HG03354 (cell line): ENCODE measurements at regions not wholly inside any gene's neighbourhood (a gene's known extent, or its start where the extent isn't known, plus 50 kb on each side); places are given as distances from the start of the nearest gene placed in this dataset.
A peak's percentile ranks its signal among the peaks of the same experiment; 100 is the strongest.

ENCODE experiments used
- ATAC-seq: cut with Tn5 transposase; IDR thresholded peaks from one replicate; pipeline ENCODE4 v1.9.1; 2021; ENCODE audit warnings: mild to moderate bottlenecking; ENCODE audit not compliant: unreplicated experiment, poor library complexity, severe bottlenecking

DNA sequence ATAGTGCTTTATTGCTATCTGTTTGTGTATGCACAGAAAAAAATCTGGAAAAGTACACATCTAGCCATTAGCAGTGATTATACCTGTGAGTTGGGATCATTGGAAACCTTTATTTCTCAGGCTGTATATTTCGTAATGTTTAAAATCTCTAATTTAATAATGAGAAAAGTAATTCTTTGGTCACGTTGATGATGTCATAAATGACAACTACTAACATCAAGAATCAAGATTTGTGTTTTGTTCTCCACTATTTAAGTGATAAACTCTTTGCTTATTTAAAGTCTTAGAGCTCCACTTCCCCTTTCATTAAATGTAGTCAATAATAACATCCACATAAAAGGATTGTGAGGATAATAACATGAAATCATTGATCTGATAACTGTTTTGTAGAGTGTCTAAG is 126.2 kb downstream of the TMA16 start:
- no peak for ATAC-seq

DNA sequence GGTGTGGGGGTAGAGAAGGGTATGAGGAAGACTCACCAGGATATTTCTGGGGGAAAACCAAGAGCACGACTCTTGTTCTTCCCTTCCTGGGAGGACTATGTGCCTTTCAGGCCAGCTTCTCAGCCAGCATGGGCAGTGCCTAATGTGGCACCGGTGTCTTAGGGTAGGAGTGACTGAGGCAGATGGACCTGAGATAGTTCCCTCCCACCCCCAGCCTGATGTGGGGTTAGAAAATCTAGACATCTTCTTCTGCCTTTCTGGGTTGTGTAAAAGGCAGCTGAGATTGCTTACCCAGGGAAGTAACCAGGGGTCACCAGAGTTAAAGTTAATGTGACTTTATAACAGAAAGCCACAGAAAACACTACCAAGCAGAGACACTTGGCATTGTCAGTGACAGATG is 127.3 kb downstream of the TMA16 start:
- no peak for ATAC-seq

DNA sequence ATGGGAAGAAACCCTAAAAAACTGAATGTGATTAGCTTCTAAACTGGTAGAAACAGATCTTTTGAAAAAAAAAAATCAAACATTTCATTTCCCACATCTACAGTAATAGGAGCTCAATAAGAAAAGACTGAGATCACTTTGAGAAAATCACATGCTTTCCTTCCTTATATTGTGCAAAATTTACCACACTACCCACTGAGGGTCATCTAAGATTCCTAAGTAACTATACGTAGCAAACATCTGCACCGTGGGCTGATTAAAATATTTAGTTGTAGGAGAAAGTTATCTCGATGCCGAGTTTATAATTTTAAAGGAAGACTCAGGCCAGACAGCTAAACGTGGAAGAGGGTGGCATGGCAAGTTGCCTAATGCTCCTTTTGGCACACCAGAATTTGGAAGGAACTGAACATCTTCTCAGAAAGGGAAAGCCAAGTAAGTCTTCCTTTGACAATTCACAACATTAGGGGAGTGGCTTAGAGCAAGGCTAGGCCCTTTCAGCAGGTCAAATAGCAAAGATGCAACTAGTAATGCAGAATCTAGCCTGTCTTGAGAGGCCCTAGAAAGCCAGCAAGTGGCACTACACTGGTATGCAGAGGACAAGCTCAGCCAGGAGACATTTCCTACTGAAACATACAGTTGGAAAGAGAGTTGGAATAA is 128.0 kb downstream of the TMA16 start:
- no peak for ATAC-seq

DNA sequence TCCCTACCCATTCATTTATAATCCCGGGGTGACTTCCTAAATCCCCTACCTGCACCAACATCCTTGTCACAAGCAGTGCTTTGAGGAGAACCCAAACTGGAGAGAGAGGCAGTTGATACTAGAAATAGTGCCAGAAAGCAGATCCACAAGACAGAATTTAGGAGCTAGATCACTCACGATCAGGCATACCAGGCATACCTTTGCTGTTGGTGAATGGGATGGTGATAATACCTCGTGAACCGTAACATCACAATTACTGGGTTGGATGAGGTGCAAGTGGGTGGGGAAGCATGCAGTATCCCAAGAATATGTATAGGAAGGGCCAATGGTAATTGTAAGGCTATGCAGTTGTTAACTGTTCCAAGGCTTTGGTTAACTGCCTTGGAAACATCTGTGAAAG is 129.3 kb downstream of the TMA16 start:
- no peak for ATAC-seq

DNA sequence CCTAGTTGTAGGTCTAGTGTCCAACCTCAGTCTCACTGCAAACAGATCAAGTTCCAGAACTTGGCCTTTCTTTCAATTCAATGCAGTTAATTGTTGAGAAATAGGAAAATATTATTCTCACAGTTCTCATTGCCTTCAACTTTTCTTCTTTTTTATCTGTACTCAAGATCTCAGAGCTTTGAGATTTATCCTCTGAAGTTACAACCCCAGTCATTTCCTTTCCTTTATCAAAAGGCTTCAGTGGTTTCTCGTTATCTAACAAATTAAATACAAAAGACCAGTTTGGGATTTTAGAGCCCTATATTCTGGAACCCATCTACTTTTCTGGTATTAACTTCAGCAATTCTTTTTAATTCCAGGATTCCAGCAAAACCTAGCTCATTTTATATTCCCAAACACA is 130.2 kb downstream of the TMA16 start:
- ATAC-seq = no peak

DNA sequence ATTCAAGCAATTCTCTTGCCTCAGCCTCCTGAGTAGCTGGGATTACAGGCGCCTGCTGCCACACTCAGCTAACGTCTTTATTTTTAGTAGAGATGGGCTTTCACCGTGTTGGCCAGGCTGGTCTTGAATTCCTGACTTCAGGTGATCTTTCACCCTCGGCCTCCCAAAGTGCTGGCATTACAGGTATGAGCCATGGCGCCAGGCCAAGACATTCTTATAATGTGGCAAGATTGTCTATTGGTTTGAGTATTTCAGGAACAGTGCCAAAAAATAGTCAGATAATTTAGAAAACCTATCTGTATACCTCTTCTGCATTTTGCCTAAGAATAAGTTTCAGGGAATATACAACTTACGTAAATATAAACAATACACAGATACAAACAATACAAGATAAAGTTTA is 136.8 kb downstream of the TMA16 start:
- no peak for ATAC-seq

DNA sequence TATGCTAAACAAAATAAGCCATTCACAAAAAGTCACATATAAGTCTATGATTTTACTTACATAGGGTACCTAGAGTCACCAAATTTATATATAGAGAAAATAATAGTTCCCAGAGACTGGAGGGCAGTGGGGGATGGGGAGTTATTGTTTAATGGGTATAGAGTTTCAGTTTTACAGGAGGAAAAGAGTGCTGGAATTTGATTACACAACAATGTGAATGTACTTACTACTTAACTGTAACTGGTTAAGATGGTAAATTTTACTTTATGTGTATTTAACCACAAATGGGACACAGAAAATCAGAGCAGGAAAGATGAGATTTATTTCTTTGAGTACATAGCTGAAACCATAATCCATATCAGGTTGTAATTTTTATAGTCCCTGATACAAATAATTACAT is 144.4 kb downstream of the TMA16 start:
- ATAC-seq = no peak

DNA sequence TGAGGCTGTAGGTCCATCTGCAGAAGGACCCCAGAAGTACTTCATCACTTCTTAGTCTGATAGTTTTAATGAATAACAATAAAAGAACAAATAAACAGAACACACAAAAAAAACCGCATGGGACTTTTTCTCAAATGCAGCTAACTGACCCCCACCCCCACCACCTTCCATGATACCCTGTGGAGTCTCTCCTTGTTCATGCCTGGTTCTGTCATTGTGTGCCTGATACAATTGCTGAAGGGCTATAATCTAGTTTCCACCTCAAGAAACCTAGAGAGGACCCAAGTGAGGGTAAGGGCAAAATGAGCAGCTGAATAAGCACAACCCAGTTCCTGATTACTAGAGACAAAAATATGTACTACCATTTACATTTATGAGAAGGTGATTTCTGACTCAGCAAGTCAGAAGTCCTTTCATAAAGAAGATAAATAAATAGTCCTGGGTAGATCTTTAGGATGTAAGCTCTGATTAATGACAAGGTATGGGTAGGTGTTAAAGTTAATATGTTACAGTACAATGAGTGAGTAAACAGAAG is 155.1 kb downstream of the TMA16 start:
- no peak for ATAC-seq

DNA sequence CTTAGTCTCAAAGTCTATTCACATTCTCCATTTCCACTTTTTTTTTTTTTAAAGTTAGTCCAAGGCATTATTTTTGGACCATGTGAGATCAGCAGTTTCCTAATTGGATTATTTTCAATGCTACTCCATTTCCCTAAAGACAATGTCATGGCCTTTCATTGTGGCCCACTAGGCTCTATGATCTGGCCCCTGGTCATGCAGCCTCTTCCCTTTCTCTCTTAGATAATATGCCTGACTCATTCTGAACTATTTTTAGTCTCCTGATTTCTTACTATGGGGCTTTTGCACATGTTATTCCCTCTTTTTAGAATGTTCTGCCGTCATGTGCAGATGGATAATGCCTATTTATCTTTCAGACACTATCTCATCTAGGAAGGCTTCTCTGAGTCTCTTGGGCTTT is 157.3 kb downstream of the TMA16 start:
- ATAC-seq = no peak

DNA sequence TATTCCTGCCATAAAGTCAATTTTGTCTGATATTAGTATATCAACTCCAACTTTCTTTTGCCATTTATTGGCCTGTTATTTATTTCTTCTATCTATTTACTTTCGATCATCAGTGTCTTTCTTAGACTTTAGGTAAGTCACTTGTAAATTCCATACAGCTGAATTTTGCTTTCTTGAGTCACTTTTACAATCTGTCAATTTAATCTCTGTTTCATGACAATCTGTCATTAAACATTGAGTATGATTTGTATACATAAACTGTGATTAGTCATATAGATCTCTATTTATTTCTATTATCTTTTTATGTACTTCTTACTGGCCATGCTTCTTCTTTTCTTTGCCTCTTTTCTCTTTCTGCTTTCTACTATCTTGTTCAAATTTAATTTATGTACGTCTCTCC is 160.1 kb downstream of the TMA16 start:
- no peak for ATAC-seq

DNA sequence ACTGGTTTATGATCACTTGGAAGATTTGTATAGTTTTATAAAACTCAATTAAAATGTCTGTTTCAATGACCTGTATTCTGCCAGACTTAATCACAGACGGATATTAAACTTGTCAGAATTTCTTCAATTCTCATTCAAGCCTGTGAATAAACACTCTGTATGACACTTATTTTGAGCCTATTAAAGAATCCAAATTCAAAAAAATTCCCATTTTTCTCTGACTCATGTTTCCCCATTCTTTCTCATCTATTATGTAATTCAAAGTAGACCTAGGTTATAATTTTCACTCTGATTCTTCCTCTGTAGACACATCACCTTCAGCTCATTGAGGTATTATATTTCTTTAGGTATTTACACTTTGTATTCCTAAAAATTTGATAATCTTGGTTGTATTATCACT is 166.1 kb downstream of the TMA16 start:
- no peak for ATAC-seq

DNA sequence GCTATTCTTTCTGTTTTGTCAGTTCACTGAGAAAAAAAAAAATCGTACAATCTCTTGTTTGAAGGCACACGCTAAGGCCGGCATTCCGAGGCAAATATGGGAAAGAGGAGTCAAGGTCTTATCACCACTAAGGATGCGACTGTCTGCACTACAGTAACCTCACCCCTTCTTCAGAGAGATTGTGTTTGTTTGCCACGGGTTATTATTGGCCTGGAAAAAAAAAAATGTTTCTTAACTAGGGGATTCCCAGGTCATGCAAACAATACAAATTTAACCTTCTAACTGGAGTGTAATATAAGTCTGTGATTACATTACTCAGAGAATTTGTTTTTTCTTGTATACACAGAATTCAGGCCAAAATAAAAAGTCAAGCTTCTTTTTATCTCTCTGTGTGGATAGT is 168.3 kb downstream of the TMA16 start:
- ATAC-seq = no peak

DNA sequence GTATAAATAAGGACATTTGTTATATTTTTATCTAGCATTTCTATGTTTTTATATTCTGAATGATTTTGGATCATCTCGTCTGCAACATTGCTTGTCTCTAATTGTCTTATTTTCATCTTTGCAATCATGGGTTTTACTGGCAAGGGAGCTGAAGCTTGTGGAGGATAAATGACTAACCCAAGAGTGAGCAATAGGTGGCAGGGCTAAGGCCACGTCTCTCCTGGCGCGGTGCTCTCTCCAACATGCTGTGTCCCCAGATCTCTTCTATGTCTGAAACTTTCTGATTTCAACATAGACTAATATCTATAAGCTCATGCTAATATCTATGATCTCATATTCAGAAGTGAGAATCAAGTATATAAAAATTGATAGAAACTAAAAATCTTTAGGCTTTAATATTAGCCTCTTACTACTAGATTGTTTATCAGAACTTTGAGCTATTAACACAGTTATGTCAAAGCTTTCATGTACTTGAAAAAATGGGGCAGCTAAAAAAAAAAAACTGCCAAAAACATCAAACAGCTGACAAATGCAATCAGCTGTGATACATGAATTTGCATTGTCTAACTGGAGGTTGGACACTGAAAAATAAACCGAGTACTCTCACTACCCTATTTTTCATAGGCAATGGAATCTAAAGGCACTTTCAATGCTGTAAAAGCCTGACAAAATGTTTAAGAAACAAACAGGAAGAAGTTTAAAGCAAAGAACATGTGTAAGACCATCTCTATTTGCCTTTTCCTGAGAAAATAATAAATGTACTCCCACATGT is 169.2 kb downstream of the TMA16 start:
- peak; percentile 90 for ATAC-seq

DNA sequence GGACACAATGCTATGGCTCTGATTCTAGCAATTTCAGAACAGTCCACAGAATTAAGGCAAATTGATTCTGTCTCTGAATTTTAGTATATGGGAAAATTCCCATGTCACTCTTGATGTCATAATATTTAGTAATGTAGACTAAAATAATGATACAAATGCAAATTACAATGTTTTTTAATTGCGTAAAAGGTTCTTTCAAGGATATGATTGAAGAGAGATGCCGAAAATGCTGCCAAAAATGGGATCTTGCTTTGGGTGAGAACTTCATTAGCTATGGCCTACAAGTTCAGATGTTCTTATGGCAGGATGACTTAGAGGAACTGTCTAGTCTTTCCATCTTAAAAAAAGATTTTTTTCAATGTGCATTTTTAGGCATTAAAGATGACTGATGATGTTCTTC is 170.6 kb downstream of the TMA16 start:
- ATAC-seq = no peak

DNA sequence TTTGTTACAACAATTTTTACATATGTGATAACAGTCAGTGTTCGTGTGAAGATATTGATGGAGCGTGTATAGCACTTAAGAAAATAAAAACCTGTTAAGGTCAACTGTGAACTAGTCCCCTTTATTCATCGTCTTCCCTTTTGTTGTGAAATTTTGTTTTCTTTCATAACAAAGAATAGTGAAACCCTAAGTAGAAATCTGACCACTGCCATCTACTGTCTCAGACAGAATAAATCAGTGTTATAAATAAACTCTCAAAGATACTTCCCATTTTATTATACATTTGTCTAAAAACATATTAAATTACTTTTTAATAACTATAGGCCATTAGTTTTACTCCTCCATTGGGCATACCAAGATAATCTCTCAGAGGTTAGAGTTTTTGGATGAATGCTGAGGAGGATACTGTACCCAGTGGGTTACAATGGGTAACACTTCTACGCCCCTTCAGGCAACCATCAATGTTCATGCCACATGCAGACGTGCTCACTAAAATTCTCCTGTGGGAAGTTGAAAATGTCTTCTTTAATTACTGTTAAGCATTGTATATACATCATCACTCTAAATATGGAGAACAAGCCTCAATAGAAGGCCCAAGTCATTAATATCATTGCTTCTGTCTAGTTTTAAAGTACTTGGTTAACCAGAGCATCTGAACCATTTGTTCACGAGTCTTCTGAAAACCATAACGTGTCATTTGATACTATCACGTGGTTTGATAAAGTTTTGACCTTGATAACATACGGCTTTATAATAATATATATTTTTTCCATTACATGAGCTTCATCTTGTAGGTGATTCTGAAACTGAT is 171.2 kb downstream of the TMA16 start:
- peak; percentile 38 for ATAC-seq

DNA sequence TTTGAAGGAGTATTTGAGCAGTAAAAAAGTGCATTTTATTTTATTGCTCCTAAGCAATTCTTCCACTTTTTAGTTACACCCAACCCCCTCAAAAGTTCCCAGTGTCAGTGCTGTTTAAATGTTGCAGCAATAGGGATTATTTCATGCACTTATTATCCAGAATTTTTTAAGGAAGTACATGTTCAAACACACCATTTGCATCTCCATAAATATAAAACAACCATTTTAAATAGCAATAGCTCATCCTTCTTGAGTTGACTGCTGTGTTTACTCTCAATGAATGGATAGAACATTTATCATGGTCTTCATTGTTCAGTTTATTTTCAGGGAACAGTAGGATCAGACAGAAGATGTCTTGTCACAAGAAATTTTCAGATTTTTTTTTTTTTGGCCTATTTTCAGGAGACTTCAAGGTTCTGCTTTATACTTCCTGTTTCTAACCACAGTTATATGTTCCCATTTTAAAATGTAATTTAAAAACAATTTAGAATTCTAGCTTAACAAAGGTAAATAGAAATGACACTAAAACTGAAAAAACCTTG is 171.9 kb downstream of the TMA16 start:
- ATAC-seq = no peak

DNA sequence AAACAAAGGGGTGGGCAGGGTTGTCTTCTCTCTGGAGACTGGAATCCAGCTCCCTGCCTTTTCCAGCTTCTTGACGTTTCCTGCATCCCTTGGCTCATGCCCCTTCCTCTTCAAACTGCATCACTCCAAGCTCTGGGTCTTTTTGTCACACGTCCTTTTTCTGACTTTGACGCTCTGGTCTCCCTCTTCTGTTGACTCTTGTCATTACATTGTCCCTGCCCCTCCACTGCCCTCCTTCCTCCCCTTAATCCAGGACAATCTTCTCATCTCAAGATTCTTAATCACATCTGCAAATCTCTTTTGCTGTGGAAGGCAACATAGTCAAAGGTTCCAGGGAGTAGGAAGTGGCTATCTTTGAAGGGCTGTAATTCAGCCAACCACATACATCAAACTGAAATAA is 178.3 kb downstream of the TMA16 start:
- ATAC-seq = no peak

DNA sequence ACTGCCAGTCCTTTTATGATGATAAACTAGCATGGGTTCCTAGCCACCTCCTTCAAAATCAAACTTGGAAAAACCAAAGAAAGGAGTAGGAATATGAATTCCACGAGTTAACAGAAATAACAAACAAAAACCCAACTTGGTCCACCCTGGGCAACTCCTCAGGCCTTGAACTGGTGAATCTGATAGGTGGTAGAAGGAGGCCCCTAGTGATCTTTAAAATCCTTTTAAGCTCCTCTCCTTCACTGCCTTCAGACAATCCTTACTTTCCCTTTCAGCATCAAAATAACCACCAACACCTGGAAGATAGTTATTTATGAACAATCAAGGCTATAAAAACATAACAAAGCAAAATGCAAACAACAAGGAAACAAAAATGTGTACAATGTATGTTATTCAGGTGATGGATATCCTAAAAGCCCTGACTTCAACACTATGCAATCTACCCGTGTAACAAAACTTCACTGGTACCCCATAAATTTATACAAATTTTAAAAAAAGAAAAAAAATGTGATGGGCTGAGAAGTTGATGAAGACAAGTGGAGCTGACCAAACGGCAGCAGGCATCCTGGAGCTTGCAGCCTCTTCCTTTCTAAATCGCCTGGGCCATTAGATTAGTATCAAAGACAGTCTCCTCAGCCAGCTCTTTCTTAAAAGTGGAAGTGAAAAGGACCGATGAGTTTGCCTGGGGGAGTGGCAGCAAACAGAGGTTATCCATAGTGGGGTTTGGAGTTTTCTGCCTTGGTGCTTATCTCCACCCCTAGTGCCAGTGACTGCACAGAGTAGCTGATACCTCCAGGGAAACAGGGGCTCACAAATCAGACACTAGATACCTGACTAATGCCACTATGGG is 179.6 kb downstream of the TMA16 start:
- peak; percentile 51 for ATAC-seq

DNA sequence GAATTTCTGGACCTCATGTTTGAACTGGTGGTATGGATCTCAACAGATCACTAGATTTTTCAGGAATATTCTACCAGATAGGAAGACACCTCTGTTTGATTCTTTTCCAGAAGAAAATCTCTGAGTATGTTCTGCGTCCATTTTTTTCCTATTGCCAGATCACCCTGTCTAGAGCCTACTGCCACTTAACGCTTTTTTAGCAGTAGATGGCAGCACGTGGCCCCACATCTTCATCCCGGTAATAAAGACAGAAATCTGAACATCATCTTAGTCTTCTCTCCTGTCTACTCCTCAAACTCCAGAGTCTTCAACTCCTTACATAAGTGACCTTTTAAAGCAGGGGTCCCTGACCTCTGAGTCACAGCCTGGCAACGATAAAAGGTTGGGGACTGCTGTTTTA is 184.7 kb downstream of the TMA16 start:
- ATAC-seq = no peak
